SK-N-SH (cell line): ENCODE measurements at regions not wholly inside any gene's neighbourhood (a gene's known extent, or its start where the extent isn't known, plus 50 kb on each side); places are given as distances from the start of the nearest gene placed in this dataset.

Source experiments
- CTCF ChIA-PET: fragments of 300-600, 350-600 bp; formaldehyde crosslinking; extraction: SDS; loops from one replicate; lab custom pipeline; 2021; lab: Yijun Ruan, JAX
- POLR2A ChIA-PET: fragments of 350-600 bp; sonication (Branson Sonifier 250); formaldehyde crosslinking; extraction: SDS; loops from one replicate; lab custom pipeline; 2020; ENCODE audit warnings: antibody characterized with exemption, inconsistent platforms; lab: Yijun Ruan, JAX
- DNase-seq: peaks from one replicate; pipeline ENCODE4 v3.0.0; 2012
- H2AFZ ChIP-seq: fragments of 200-600 bp; sonication (generic); 2 replicates; pipeline ENCODE4 v1.8.1; 2016; ENCODE audit warnings: antibody characterized with exemption, mild to moderate bottlenecking, low read depth
- H3F3A ChIP-seq: fragments of 200-600 bp; sonication (generic); replicated peaks from 2 replicates; pipeline ENCODE3; 2016; ENCODE audit warnings: antibody characterized with exemption, mild to moderate bottlenecking; ENCODE audit not compliant: insufficient read depth
- H3K27ac ChIP-seq, 2 experiments: fragments of 200-500 bp in 1 of 2; fragments of 200-600 bp in 1 of 2; sonication (Bioruptor generic) in 1 of 2; sonication (generic), shearing (Covaris generic) in 1 of 2; 2 replicates each; pipeline versions ENCODE4 v1.5.1 to v1.6.1; 2014 to 2016; ENCODE audit warnings: low read depth in 2 of 2, inconsistent platforms in 1 of 2, low read length in 1 of 2, mild to moderate bottlenecking in 1 of 2, mixed read lengths in 1 of 2
- H3K27me3 ChIP-seq: fragments of 200-600 bp; sonication (generic), shearing (Covaris generic); 2 replicates; pipeline ENCODE4 v1.6.1; 2016; ENCODE audit warnings: mixed run types; ENCODE audit not compliant: insufficient read depth
- H3K36me3 ChIP-seq, 2 experiments: fragments of 200-500 bp in 1 of 2; fragments of 200-600 bp in 1 of 2; sonication (Bioruptor generic) in 1 of 2; sonication (generic) in 1 of 2; replicated peaks in 1 of 2; 2 replicates each; pipeline versions ENCODE3 to v1.5.1; 2014 to 2016; ENCODE audit warnings: low read length in 1 of 2, mild to moderate bottlenecking in 1 of 2; ENCODE audit not compliant: insufficient read depth in 2 of 2, control insufficient read depth in 1 of 2
- H3K4me1 ChIP-seq, 2 experiments: fragments of 200-500 bp in 1 of 2; fragments of 200-600 bp in 1 of 2; sonication (Bioruptor generic) in 1 of 2; sonication (generic), shearing (Covaris generic) in 1 of 2; 2 replicates each; pipeline versions ENCODE4 v1.5.1 to v1.6.1; 2014 to 2016; ENCODE audit warnings: low read depth in 1 of 2, low read length in 1 of 2, mixed run types in 1 of 2; ENCODE audit not compliant: insufficient read depth in 2 of 2, control insufficient read depth in 1 of 2
- H3K4me2 ChIP-seq: fragments of 200-600 bp; sonication (generic), shearing (Covaris generic); 2 replicates; pipeline ENCODE4 v1.6.1; 2017; ENCODE audit warnings: mixed run types
- H3K4me3 ChIP-seq, 2 experiments: fragments of 200-500 bp in 1 of 2; fragments of 200-600 bp in 1 of 2; sonication (Bioruptor generic) in 1 of 2; sonication (generic), shearing (Covaris generic) in 1 of 2; 2 replicates each; pipeline versions ENCODE4 v1.5.1 to v1.8.1; 2014 to 2016; ENCODE audit warnings: low read depth in 2 of 2, inconsistent platforms in 1 of 2, low read length in 1 of 2, mild to moderate bottlenecking in 1 of 2, mixed read lengths in 1 of 2, moderate library complexity in 1 of 2
- H3K79me2 ChIP-seq: fragments of 200-600 bp; sonication (generic); 2 replicates; pipeline ENCODE4 v1.8.1; 2017; ENCODE audit warnings: mild to moderate bottlenecking; ENCODE audit not compliant: insufficient read depth
- H3K9ac ChIP-seq: fragments of 200-600 bp; sonication (generic); 2 replicates; pipeline ENCODE4 v1.6.1; 2017; ENCODE audit warnings: mixed run types
- H3K9me2 ChIP-seq: fragments of 200-600 bp; sonication (generic); 2 replicates; pipeline ENCODE4 v1.6.1; 2017; ENCODE audit warnings: mixed run types
- H3K9me3 ChIP-seq: fragments of 200-600 bp; sonication (generic); 2 replicates; pipeline ENCODE4 v1.6.1; 2017; ENCODE audit warnings: mixed run types, mild to moderate bottlenecking, moderate library complexity
- H4K20me1 ChIP-seq: fragments of 200-600 bp; sonication (generic); 2 replicates; pipeline ENCODE4 v1.6.1; 2017; ENCODE audit warnings: mild to moderate bottlenecking, mixed run types; ENCODE audit not compliant: insufficient read depth
- CTCF ChIP-seq: fragments of 200-600 bp; sonication (generic); IDR thresholded peaks from 2 replicates; pipeline ENCODE4 v1.6.1; 2017; ENCODE audit warnings: antibody characterized with exemption, mild to moderate bottlenecking, moderate library complexity
- FOXJ3 ChIP-seq: sonication (generic); formaldehyde crosslinking; IDR thresholded peaks from 2 replicates; pipeline ENCODE4 v1.5.1; 2020; ENCODE audit warnings: mild to moderate bottlenecking, missing genetic modification reagents
- GABPA ChIP-seq: IDR thresholded peaks from 2 replicates; pipeline ENCODE4 v1.4.0; 2012; ENCODE audit warnings: low read depth, mild to moderate bottlenecking
- GATA2 ChIP-seq: sonication (generic); formaldehyde crosslinking; IDR thresholded peaks from 2 replicates; pipeline ENCODE4 v1.5.0; 2020; ENCODE audit warnings: mild to moderate bottlenecking, missing genetic modification reagents
- IRF3 ChIP-seq: fragments of 150-350 bp; IDR thresholded peaks from 2 replicates; pipeline ENCODE4 v1.6.1; 2016; ENCODE audit warnings: mild to moderate bottlenecking, low read depth, low read length
- POLR2AphosphoS5 ChIP-seq: IDR thresholded peaks from 2 replicates; pipeline ENCODE4 v1.6.1; 2012; ENCODE audit warnings: low read depth, low read length
- RAD21 ChIP-seq: IDR thresholded peaks from 2 replicates; pipeline ENCODE4 v1.6.1; 2012; ENCODE audit warnings: mild to moderate bottlenecking, low read length
- SMC3 ChIP-seq: IDR thresholded peaks from 2 replicates; pipeline ENCODE4 v1.6.1; 2012; ENCODE audit warnings: low read depth, low read length, improper control_type of control experiment
- TCF12 ChIP-seq: IDR thresholded peaks from 2 replicates; pipeline ENCODE4 v1.4.0; 2012
- YY1 ChIP-seq: IDR thresholded peaks from 2 replicates; pipeline ENCODE4 v1.4.0; 2012; ENCODE audit warnings: low read depth, mild to moderate bottlenecking
- WGBS: methylation state at CpG from one replicate; pipeline ENCODE4 v1.1.6; 2017; ENCODE audit warnings: low lambda C conversion rate; 5-methylcytosine and 5-hydroxymethylcytosine counted together
- TF ChIP-seq, protein P1 (sequence below): IDR thresholded peaks from 2 replicates; pipeline ENCODE4 v1.6.1; 2012; ENCODE audit warnings: mild to moderate bottlenecking, low read depth, low read length, moderate library complexity
- TF ChIP-seq, protein P2 (sequence below): IDR thresholded peaks from 2 replicates; pipeline ENCODE4 v1.4.0; 2012; ENCODE audit warnings: low read depth, borderline replicate concordance
- TF ChIP-seq, protein P3 (sequence below): IDR thresholded peaks from 2 replicates; pipeline ENCODE4; 2012
- TF ChIP-seq, protein P4 (sequence below): IDR thresholded peaks from 2 replicates; pipeline ENCODE4 v1.4.0; 2012; ENCODE audit warnings: low read depth

DNA sequence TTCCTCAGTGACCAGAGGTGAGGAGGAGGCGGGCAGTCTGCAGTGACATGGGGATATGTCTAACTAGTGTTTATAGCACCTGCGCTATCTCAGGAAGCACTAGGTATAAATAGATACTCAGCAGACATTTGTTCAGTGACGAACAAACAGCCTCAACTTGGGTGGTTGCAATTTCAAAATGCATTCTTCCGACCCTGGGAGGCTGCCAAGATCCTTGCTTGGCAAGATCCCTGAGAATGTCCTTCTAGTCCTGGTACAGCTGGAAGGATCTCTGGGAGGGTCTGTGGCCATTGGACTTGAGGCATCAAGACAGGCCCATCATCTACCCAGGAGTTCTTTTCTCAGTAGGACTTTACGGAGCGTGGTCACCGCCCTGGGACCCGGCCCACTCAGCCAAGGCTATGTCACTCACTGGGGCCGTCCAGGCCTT is 299.5 kb downstream of the ZNF536 start (continued):
- TF ChIP-seq IRF3 (no peak), GABPA (no peak), SMC3 (no peak)
- TF ChIP-seq, protein P1, sequence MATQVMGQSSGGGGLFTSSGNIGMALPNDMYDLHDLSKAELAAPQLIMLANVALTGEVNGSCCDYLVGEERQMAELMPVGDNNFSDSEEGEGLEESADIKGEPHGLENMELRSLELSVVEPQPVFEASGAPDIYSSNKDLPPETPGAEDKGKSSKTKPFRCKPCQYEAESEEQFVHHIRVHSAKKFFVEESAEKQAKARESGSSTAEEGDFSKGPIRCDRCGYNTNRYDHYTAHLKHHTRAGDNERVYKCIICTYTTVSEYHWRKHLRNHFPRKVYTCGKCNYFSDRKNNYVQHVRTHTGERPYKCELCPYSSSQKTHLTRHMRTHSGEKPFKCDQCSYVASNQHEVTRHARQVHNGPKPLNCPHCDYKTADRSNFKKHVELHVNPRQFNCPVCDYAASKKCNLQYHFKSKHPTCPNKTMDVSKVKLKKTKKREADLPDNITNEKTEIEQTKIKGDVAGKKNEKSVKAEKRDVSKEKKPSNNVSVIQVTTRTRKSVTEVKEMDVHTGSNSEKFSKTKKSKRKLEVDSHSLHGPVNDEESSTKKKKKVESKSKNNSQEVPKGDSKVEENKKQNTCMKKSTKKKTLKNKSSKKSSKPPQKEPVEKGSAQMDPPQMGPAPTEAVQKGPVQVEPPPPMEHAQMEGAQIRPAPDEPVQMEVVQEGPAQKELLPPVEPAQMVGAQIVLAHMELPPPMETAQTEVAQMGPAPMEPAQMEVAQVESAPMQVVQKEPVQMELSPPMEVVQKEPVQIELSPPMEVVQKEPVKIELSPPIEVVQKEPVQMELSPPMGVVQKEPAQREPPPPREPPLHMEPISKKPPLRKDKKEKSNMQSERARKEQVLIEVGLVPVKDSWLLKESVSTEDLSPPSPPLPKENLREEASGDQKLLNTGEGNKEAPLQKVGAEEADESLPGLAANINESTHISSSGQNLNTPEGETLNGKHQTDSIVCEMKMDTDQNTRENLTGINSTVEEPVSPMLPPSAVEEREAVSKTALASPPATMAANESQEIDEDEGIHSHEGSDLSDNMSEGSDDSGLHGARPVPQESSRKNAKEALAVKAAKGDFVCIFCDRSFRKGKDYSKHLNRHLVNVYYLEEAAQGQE: no peak

DNA sequence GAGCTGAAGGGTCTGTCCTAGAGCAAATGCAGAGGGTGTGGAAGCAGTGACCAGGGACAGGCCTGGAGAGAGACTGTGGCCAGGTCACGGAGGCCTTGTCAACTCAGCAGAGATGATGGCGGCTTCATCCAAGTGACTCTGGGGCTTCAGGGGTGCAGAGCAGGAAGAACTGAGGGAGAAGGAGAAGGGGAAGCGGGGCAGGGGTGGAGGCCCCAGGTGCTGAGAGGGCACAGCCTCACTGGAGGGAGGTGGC is 299.1 kb downstream of the ZNF536 start:
- Histone ChIP-seq H3K4me1 (peaks cover 0 to 3% of the 10 kb centered on the region in 2 experiments; a peak in 1 of 4 replicates), H3K27ac (no peak overlapping the region), H3K4me2 (no peak overlapping the region), H2AFZ (no peak overlapping the region), H4K20me1 (no peaks in the 10 kb centered on the region), H3K79me2 (no peaks in the 10 kb centered on the region), H3F3A (no peaks in the 10 kb centered on the region), H3K4me3 (no peak overlapping the region), H3K9me2 (no peaks in the 10 kb centered on the region), H3K27me3 (no peaks in the 10 kb centered on the region), H3K36me3 (no peaks in the 10 kb centered on the region), H3K9me3 (no peaks in the 10 kb centered on the region), H3K9ac (no peak overlapping the region)
- 55% methylated on average over 3 of the region's 3 CpGs for WGBS
- CTCF ChIA-PET: interaction anchor here (4.1 kb wide), 1 partner anchor 12 kb away, joined by 28 read pairs; no protein-coding TSS in a partner anchor
- POLR2A ChIA-PET: no interaction called here
- no peak for DNase-seq
- TF ChIP-seq FOXJ3 (CRISPR knock-in tag) (no peak), YY1 (no peak), POLR2AphosphoS5 (no peak), TCF12 (no peak), GATA2 (CRISPR knock-in tag) (no peak), CTCF (no peak), RAD21 (no peak), IRF3 (no peak)
- TF ChIP-seq, protein P1: no peak
- TF ChIP-seq, protein P2, sequence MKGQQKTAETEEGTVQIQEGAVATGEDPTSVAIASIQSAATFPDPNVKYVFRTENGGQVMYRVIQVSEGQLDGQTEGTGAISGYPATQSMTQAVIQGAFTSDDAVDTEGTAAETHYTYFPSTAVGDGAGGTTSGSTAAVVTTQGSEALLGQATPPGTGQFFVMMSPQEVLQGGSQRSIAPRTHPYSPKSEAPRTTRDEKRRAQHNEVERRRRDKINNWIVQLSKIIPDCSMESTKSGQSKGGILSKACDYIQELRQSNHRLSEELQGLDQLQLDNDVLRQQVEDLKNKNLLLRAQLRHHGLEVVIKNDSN: no peak
- TF ChIP-seq, protein P3, sequence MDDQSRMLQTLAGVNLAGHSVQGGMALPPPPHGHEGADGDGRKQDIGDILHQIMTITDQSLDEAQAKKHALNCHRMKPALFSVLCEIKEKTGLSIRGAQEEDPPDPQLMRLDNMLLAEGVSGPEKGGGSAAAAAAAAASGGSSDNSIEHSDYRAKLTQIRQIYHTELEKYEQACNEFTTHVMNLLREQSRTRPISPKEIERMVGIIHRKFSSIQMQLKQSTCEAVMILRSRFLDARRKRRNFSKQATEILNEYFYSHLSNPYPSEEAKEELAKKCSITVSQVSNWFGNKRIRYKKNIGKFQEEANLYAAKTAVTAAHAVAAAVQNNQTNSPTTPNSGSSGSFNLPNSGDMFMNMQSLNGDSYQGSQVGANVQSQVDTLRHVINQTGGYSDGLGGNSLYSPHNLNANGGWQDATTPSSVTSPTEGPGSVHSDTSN: no peak
- TF ChIP-seq, protein P4, sequence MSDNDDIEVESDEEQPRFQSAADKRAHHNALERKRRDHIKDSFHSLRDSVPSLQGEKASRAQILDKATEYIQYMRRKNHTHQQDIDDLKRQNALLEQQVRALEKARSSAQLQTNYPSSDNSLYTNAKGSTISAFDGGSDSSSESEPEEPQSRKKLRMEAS: no peak
